ENCODE measurements at regions not wholly inside any gene's neighbourhood (a gene's known extent, or its start where the extent isn't known, plus 50 kb on each side); places are given as distances from the start of the nearest gene placed in this dataset.
"Not testable (repeated sequence)": the region's sequence is repeated elsewhere in the genome, so short reads cannot be mapped to it uniquely, and the experiment has no call there.

- in situ Hi-C loops (cut with HindIII; ENCODE audit: low pct_unique_long_range_greater_than_20kb, low sequenced_read_pairs), result no loop called here
- no peak for TF ChIP-seq JUND (IDR thresholded peaks at IDR 0.05; ENCODE audit: low read depth)
- DNase-seq (ENCODE audit: low read depth in 1 of 2, low spot score in 1 of 2), result no peak
Observed at GRCh38 chr1:29629814-29630516, 393.6 kb downstream of the PTPRU start.

GRCh38 chr1:29629401-29629800 is 393.1 kb downstream of the PTPRU start:
- in situ Hi-C loops (cut with HindIII; ENCODE audit: low pct_unique_long_range_greater_than_20kb, low sequenced_read_pairs), result no loop called here
- no peak for TF ChIP-seq JUND (IDR thresholded peaks at IDR 0.05; ENCODE audit: low read depth)
- DNase-seq (ENCODE audit: low read depth in 1 of 2, low spot score in 1 of 2), result no peak

GRCh38 chr1:29628190-29628589 is 391.9 kb downstream of the PTPRU start:
- TF ChIP-seq JUND (IDR thresholded peaks at IDR 0.05; ENCODE audit: low read depth), result no peak
- in situ Hi-C loops (cut with HindIII; ENCODE audit: low pct_unique_long_range_greater_than_20kb, low sequenced_read_pairs), result no loop called here
- no peak for DNase-seq (ENCODE audit: low read depth in 1 of 2, low spot score in 1 of 2)

DNA sequence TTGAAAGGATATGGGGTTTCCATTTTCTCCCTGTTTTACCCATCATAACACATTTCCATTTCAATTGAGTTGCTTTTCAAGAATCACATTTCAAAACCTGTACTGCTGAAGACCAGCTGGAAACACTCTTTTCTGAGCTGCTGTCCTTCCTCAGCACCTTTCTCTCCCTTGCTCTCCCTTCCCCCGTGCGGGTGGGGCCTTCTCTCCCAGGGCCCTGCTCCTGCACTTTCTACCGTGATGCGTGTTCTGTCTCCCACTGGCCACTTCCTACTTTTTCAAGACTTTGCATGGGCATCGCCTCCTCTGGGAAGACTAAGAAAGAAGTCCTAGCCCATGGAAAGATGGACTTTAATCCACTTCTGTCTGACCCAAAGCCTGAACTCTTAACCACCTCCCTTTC is 390.4 kb downstream of the PTPRU start:
- DNase-seq (ENCODE audit: low read depth in 1 of 2, low spot score in 1 of 2), result no peak
- in situ Hi-C loops (cut with HindIII; ENCODE audit: low pct_unique_long_range_greater_than_20kb, low sequenced_read_pairs), result no loop called here
- TF ChIP-seq JUND (IDR thresholded peaks at IDR 0.05; ENCODE audit: low read depth), result no peak

GRCh38 chr1:29626066-29626465 is 389.7 kb downstream of the PTPRU start:
- in situ Hi-C loops (cut with HindIII; ENCODE audit: low pct_unique_long_range_greater_than_20kb, low sequenced_read_pairs), result no loop called here
- TF ChIP-seq JUND (IDR thresholded peaks at IDR 0.05; ENCODE audit: low read depth), result no peak
- DNase-seq (ENCODE audit: low read depth in 1 of 2, low spot score in 1 of 2), result no peak

DNA sequence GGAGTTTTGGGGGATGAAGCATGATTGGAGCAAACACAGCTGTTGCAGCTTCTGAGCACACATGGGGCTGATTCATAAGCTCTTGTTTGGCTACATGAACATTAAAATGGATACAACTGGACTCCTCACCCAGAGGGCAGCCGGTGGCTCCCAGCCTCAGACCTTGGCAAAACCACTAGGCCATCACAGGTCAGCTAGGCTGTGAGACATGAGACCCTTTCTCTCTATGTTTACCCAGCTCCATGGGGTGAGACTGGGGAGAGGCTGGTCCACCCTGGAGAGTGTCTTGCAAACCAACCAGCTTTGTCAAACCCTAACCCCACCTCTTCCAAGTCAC is 388.7 kb downstream of the PTPRU start:
- no peak for TF ChIP-seq JUND (IDR thresholded peaks at IDR 0.05; ENCODE audit: low read depth)
- in situ Hi-C loops (cut with HindIII; ENCODE audit: low pct_unique_long_range_greater_than_20kb, low sequenced_read_pairs), result no loop called here
- no peak for DNase-seq (ENCODE audit: low read depth in 1 of 2, low spot score in 1 of 2)

DNA sequence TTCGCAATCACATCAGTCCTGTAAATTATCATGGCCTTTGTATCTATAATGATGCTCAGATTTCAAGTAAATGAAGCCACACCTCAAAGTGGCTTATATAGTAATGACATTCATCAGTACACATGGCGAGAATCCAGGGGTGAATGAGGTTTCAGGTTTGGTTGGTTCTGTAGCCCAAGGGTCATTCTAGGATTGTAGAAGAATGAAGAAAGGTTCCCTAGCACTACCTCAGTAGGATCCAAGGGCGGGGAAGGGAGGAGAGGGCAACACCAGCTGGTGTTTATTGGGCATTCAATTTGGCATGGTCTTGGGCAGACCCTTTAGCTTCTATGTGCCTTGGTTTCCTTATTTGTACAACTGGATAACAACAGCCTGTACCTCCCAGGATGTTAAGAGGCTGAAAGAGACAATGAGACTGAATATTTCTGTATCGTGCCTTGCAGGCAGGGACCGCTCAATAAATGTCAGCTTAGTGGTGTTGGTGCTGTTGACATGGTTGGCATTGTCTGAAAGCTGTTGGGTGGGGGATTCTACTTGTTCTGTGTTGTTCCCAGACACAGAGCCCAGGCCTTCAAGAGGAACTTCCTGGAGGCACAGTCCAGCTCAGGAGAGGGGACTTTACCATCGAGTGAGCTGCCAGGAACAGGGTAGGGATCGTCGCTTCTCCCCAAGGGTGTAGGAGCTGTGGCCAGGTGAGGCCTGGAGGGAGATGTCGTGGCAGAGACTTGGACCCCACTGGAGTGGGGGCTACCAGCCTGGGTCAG is 388.2 kb downstream of the PTPRU start:
- in situ Hi-C loops (cut with HindIII; ENCODE audit: low pct_unique_long_range_greater_than_20kb, low sequenced_read_pairs), result no loop called here
- DNase-seq (ENCODE audit: low read depth in 1 of 2, low spot score in 1 of 2), result no peak
- TF ChIP-seq JUND (IDR thresholded peaks at IDR 0.05; ENCODE audit: low read depth), result no peak

DNA sequence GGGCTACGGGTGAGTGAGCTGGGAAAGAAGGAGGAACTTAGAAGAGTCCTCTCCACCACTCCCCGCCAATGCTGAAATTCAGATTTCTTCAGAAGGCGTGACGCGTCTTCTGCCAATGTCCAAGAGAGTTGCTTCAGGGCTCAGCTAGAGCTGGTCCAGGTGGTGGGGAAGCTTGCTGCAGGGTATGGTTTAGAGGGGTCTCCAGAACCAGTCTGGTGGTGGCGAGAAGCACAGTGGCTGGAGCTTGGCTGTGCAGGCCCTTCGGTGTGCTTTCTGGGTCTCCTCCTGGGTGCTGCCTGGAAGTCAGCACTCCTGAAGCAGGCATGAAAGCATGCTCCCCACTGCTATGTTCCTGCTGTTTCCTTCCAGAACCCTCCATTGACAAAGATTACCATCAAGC is 387.2 kb downstream of the PTPRU start:
- TF ChIP-seq JUND (IDR thresholded peaks at IDR 0.05; ENCODE audit: low read depth), result no peak
- in situ Hi-C loops (cut with HindIII; ENCODE audit: low pct_unique_long_range_greater_than_20kb, low sequenced_read_pairs), result no loop called here
- no peak for DNase-seq (ENCODE audit: low read depth in 1 of 2, low spot score in 1 of 2)

- in situ Hi-C loops (cut with HindIII; ENCODE audit: low pct_unique_long_range_greater_than_20kb, low sequenced_read_pairs), result no loop called here
Observed at GRCh38 chr1:29621826-29622435, 385.6 kb downstream of the PTPRU start.

DNA sequence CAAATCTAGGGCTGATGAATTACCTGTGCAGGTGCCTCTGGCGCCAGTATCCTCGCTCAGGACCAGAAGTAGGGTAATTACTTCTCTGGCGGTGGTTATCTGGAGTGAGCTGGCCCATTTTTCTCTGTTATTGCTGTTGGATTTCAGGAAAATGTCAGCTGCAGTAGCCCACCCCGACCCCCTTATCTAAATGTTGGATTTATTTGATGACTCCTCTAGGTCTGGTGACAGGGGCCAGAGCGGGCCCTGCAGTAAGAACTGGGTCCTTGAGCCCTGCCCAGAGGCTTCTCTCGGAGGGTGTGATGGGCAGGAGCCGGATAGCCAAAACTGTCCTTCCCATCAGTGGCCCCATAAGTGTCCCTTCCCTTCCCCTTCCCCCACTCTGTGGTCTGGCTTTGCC is 384.3 kb downstream of the PTPRU start:
- no peak for DNase-seq (ENCODE audit: low read depth in 1 of 2, low spot score in 1 of 2)
- in situ Hi-C loops (cut with HindIII; ENCODE audit: low pct_unique_long_range_greater_than_20kb, low sequenced_read_pairs), result no loop called here
- TF ChIP-seq JUND (IDR thresholded peaks at IDR 0.05; ENCODE audit: low read depth), result no peak

More at GRCh38 chr1:29621826-29622435, 385.6 kb downstream of the PTPRU start:
- TF ChIP-seq JUND (IDR thresholded peaks at IDR 0.05; ENCODE audit: low read depth), result no peak
- no peak for DNase-seq (ENCODE audit: low read depth in 1 of 2, low spot score in 1 of 2)

DNA sequence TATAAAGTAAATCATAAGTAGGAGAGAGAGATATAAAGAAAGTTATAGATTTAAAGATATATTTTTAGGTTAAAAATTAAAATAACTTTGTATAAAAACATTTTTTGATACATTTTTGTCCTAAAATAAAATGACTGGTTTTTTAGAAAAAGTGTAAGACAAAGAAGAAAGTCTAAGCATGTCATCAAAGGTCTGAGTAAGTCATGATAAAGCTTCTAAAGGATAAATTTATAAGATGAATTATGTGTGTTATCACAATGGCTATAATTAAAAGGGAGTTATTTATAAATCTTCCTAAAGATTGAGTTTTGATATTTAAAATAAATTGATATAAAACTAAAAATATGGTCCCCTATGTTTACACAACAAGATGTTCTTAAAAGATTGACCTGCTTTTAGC is 370.9 kb downstream of the PTPRU start:
- DNase-seq (ENCODE audit: low read depth in 1 of 2, low spot score in 1 of 2), result no peak
- in situ Hi-C loops (cut with HindIII; ENCODE audit: low pct_unique_long_range_greater_than_20kb, low sequenced_read_pairs), result no loop called here
- no peak for TF ChIP-seq JUND (IDR thresholded peaks at IDR 0.05; ENCODE audit: low read depth)

DNA sequence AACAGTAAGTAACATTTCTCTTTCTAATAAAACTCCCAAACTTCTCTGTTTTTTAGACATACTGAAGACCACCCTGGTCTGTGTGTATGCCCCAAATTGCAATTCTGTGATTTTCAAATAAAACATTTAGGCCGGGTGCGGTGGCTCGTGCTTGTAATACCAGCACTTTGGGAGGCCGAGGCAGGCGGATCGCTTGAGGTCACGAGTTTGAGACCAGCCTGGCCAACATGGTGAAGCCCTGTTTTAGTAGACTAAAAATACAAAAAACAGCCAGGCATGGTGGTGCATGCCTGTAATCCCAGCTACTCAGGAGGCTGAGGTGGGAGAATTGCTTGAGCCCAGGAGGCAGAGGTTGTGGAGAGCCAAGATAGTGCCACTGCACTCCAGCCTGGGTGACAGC is 368.5 kb downstream of the PTPRU start:
- in situ Hi-C loops (cut with HindIII; ENCODE audit: low pct_unique_long_range_greater_than_20kb, low sequenced_read_pairs); DNase-seq (ENCODE audit: low read depth in 1 of 2, low spot score in 1 of 2): not testable (repeated sequence)

- in situ Hi-C loops (cut with HindIII; ENCODE audit: low pct_unique_long_range_greater_than_20kb, low sequenced_read_pairs), result no loop called here
- no peak for DNase-seq (ENCODE audit: low read depth in 1 of 2, low spot score in 1 of 2)
- no peak for TF ChIP-seq JUND (IDR thresholded peaks at IDR 0.05; ENCODE audit: low read depth)
Observed at GRCh38 chr1:29603622-29604021, 367.3 kb downstream of the PTPRU start.

Data from T47D (cell line).